Astrocyte (in vitro differentiated cells and primary cell): ENCODE measurements at regions not wholly inside any gene's neighbourhood (a gene's known extent, or its start where the extent isn't known, plus 50 kb on each side); places are given as distances from the start of the nearest gene placed in this dataset.

Experiments
- DNase-seq: peaks from one replicate; pipeline ENCODE4 v3.0.0-alpha.2; 2010; ENCODE audit warnings: low read depth
- FAIRE-seq: peaks from 2 replicates; lab custom pipeline; 2011; peaks lifted over from hg19 to GRCh38; lab: Jason Lieb, UNC
- H2AFZ ChIP-seq: 2 replicates; pipeline ENCODE4 v1.6.0; 2012; ENCODE audit warnings: low read depth, low read length, inconsistent platforms
- H3K27ac ChIP-seq: 2 replicates; pipeline ENCODE4 v1.5.1; 2011; ENCODE audit warnings: low read depth, low read length, inconsistent platforms
- H3K27me3 ChIP-seq: 2 replicates; pipeline ENCODE4 v1.6.0; 2011; ENCODE audit warnings: low read length, inconsistent platforms; ENCODE audit not compliant: insufficient read depth
- H3K36me3 ChIP-seq: 2 replicates; pipeline ENCODE4 v1.5.1; 2011; ENCODE audit warnings: low read length, inconsistent platforms; ENCODE audit not compliant: insufficient read depth
- H3K4me1 ChIP-seq: 2 replicates; pipeline ENCODE4 v1.5.1; 2011; ENCODE audit warnings: low read length, inconsistent platforms; ENCODE audit not compliant: insufficient read depth
- H3K4me2 ChIP-seq: 2 replicates; pipeline ENCODE4 v1.6.0; 2012; ENCODE audit warnings: low read length, inconsistent platforms
- H3K4me3 ChIP-seq: 2 replicates; pipeline ENCODE4 v1.5.1; 2011; ENCODE audit warnings: low read depth, mild to moderate bottlenecking, low read length, inconsistent platforms; ENCODE audit not compliant: insufficient read depth
- H3K79me2 ChIP-seq: 2 replicates; pipeline ENCODE4 v1.6.0; 2012; ENCODE audit warnings: mild to moderate bottlenecking, low read length, inconsistent platforms; ENCODE audit not compliant: insufficient read depth
- H3K9ac ChIP-seq: 2 replicates; pipeline ENCODE4 v1.6.0; 2012; ENCODE audit warnings: mild to moderate bottlenecking, low read length, inconsistent platforms
- H3K9me3 ChIP-seq: 2 replicates; pipeline ENCODE4 v1.5.1; 2012; ENCODE audit warnings: low read depth, mild to moderate bottlenecking, low read length, inconsistent platforms; ENCODE audit not compliant: insufficient read depth
- H4K20me1 ChIP-seq: 2 replicates; pipeline ENCODE4 v1.6.0; 2012; ENCODE audit warnings: low read length, inconsistent platforms; ENCODE audit not compliant: insufficient read depth
- H3K27ac Mint-ChIP-seq: one replicate; pipeline ENCODE4 v1.8.0; 2021; ENCODE audit warnings: mild to moderate bottlenecking, mixed read lengths; ENCODE audit not compliant: unreplicated experiment
- H3K27me3 Mint-ChIP-seq: one replicate; pipeline ENCODE4 v1.8.0; 2021; ENCODE audit warnings: low read depth, mixed read lengths; ENCODE audit not compliant: unreplicated experiment
- H3K36me3 Mint-ChIP-seq: one replicate; pipeline ENCODE4 v1.8.0; 2021; ENCODE audit warnings: low read depth, mixed read lengths; ENCODE audit not compliant: unreplicated experiment
- H3K4me1 Mint-ChIP-seq: one replicate; pipeline ENCODE4 v1.8.0; 2021; ENCODE audit warnings: low read depth, mixed read lengths; ENCODE audit not compliant: unreplicated experiment
- H3K4me3 Mint-ChIP-seq: one replicate; pipeline ENCODE4 v1.8.0; 2021; ENCODE audit warnings: mild to moderate bottlenecking, moderate library complexity, mixed read lengths; ENCODE audit not compliant: unreplicated experiment
- H3K9me3 Mint-ChIP-seq: one replicate; pipeline ENCODE4 v1.8.0; 2021; ENCODE audit warnings: mild to moderate bottlenecking, mixed read lengths; ENCODE audit not compliant: unreplicated experiment
- CTCF ChIP-seq: IDR thresholded peaks from 2 replicates; pipeline ENCODE4 v1.5.1; 2011; ENCODE audit warnings: low read depth, mild to moderate bottlenecking, inconsistent platforms, low read length, moderate library complexity; ENCODE audit not compliant: insufficient read depth
- EZH2 ChIP-seq: IDR thresholded peaks from 2 replicates; pipeline ENCODE4 v1.6.1; 2012; ENCODE audit warnings: mild to moderate bottlenecking, low read length, inconsistent platforms; ENCODE audit not compliant: insufficient read depth

GRCh38 chr6:92047152-92047850, 1372.1 kb downstream of the EPHA7 start:
- H3K9me3 ChIP-seq = no peaks in the 10 kb centered on the region
- Mint-ChIP-seq H3K4me3 (no peak overlapping the region), H3K4me1 (no peaks in the 10 kb centered on the region), H3K9me3 (no peaks in the 10 kb centered on the region), H3K27me3 (no peaks in the 10 kb centered on the region), H3K27ac (no peak overlapping the region), H3K36me3 (no peaks in the 10 kb centered on the region)
- H3K27me3 ChIP-seq = no peaks in the 10 kb centered on the region
- H3K9ac ChIP-seq = no peak overlapping the region
- no peak overlapping the region for H3K27ac ChIP-seq
- no peak for DNase-seq
- H3K4me3 ChIP-seq = no peak overlapping the region
- no peak for FAIRE-seq
- H2AFZ ChIP-seq = no peak overlapping the region
- H3K79me2 ChIP-seq = no peaks in the 10 kb centered on the region
- peaks cover 2% of the 10 kb centered on the region for H3K4me1 ChIP-seq
- TF ChIP-seq CTCF (no peak), EZH2 (no peak)
- no peaks in the 10 kb centered on the region for H4K20me1 ChIP-seq
- no peak overlapping the region for H3K4me2 ChIP-seq
- H3K36me3 ChIP-seq = no peaks in the 10 kb centered on the region

- Histone ChIP-seq H3K9me3 (no peaks in the 10 kb centered on the region), H3K4me2 (no peak overlapping the region), H3K27me3 (no peaks in the 10 kb centered on the region), H3K79me2 (no peaks in the 10 kb centered on the region), H3K4me1 (no peaks in the 10 kb centered on the region), H4K20me1 (no peaks in the 10 kb centered on the region), H3K9ac (no peak overlapping the region), H2AFZ (no peak overlapping the region), H3K36me3 (no peaks in the 10 kb centered on the region), H3K4me3 (no peak overlapping the region), H3K27ac (no peak overlapping the region)
- Mint-ChIP-seq H3K4me3 (no peak overlapping the region), H3K27ac (no peak overlapping the region), H3K9me3 (no peaks in the 10 kb centered on the region), H3K4me1 (no peaks in the 10 kb centered on the region), H3K27me3 (no peaks in the 10 kb centered on the region), H3K36me3 (no peaks in the 10 kb centered on the region)
- FAIRE-seq (no peak), DNase-seq (no peak)
- no peak for TF ChIP-seq CTCF
- no peak for TF ChIP-seq EZH2
Observed at GRCh38 chr6:92044312-92044711, 1375.0 kb downstream of the EPHA7 start.

- H2AFZ ChIP-seq = no peak overlapping the region
- Mint-ChIP-seq H3K4me3 (no peak overlapping the region), H3K27ac (no peak overlapping the region), H3K36me3 (no peaks in the 10 kb centered on the region), H3K9me3 (no peaks in the 10 kb centered on the region), H3K27me3 (no peaks in the 10 kb centered on the region), H3K4me1 (no peaks in the 10 kb centered on the region)
- no peak overlapping the region for H3K9ac ChIP-seq
- no peaks in the 10 kb centered on the region for H3K4me1 ChIP-seq
- no peaks in the 10 kb centered on the region for H3K9me3 ChIP-seq
- H3K4me2 ChIP-seq = no peak overlapping the region
- H3K36me3 ChIP-seq = no peaks in the 10 kb centered on the region
- DNase-seq = no peak
- TF ChIP-seq CTCF = no peak
- no peak for TF ChIP-seq EZH2
- no peaks in the 10 kb centered on the region for H4K20me1 ChIP-seq
- no peaks in the 10 kb centered on the region for H3K79me2 ChIP-seq
- FAIRE-seq = no peak
- H3K4me3 ChIP-seq = no peak overlapping the region
- no peaks in the 10 kb centered on the region for H3K27me3 ChIP-seq
- H3K27ac ChIP-seq = no peak overlapping the region
Observed at GRCh38 chr6:92043777-92044176, 1375.6 kb downstream of the EPHA7 start.
